PC-3 (cell line): ENCODE measurements at regions not wholly inside any gene's neighbourhood (a gene's known extent, or its start where the extent isn't known, plus 50 kb on each side); places are given as distances from the start of the nearest gene placed in this dataset.

Experiments used
- ATAC-seq: fragments of 200-7000 bp; cut with Tn5 transposase; 2 replicates; pipeline ENCODE4 v1.9.1; 2020; ENCODE audit warnings: mild to moderate bottlenecking, moderate library complexity
- BruUV-seq: library from RNA; stranded (reverse); fragments of 400-500 nt; replicated peaks from 2 replicates; lab custom pipeline; 2021; lab: Mats Ljungman, UMichigan
- CTCF ChIA-PET: fragments of 300-600 bp; sonication (Branson Sonifier 250); formaldehyde crosslinking; loops from one replicate; lab custom pipeline; 2022; ENCODE audit warnings: antibody characterized with exemption; lab: Charles Lee
- POLR2A ChIA-PET: fragments of 300-600 bp; sonication (Branson Sonifier 250); formaldehyde crosslinking; loops from one replicate; lab custom pipeline; 2022; ENCODE audit warnings: antibody characterized with exemption; ENCODE audit not compliant: unreplicated experiment; lab: Charles Lee
- DNase-seq: peaks from one replicate; pipeline ENCODE4 v3.0.0-alpha.2; 2015
- H2AFZ ChIP-seq: fragments of 300-600 bp; sonication (generic); 2 replicates; pipeline ENCODE4 v1.6.0; 2016; ENCODE audit warnings: antibody characterized with exemption, low read length
- H3F3A ChIP-seq: fragments of 300-600 bp; sonication (generic); one replicate; pipeline ENCODE4 v1.6.0; 2017; ENCODE audit warnings: antibody characterized with exemption, low read length, control low read depth, mild to moderate bottlenecking; ENCODE audit not compliant: unreplicated experiment
- H3K27ac ChIP-seq: fragments of 300-600 bp; sonication (generic); 2 replicates; pipeline ENCODE4 v1.5.1; 2016; ENCODE audit warnings: mild to moderate bottlenecking, low read length
- H3K27me3 ChIP-seq: fragments of 300-600 bp; sonication (generic); 2 replicates; pipeline ENCODE4 v1.6.1; 2016; ENCODE audit warnings: low read length, mixed read lengths
- H3K36me3 ChIP-seq: fragments of 300-600 bp; sonication (generic); 2 replicates; pipeline ENCODE4 v1.6.1; 2016; ENCODE audit warnings: low read depth, mixed run types, low read length, mixed read lengths
- H3K4me1 ChIP-seq: fragments of 300-600 bp; sonication (generic); 2 replicates; pipeline ENCODE4 v1.5.1; 2016; ENCODE audit warnings: low read length; ENCODE audit not compliant: insufficient read depth
- H3K4me2 ChIP-seq: fragments of 300-600 bp; sonication (generic); 2 replicates; pipeline ENCODE4 v1.6.0; 2016; ENCODE audit warnings: low read length
- H3K4me3 ChIP-seq: fragments of 300-600 bp; sonication (generic); 2 replicates; pipeline ENCODE4 v1.5.1; 2016; ENCODE audit warnings: mild to moderate bottlenecking, low read length, mixed read lengths
- H3K79me2 ChIP-seq: fragments of 300-600 bp; sonication (generic); 2 replicates; pipeline ENCODE4 v1.6.1; 2017; ENCODE audit warnings: low read length, mixed read lengths
- H3K9ac ChIP-seq: fragments of 300-600 bp; sonication (generic); 2 replicates; pipeline ENCODE4 v1.6.0; 2016; ENCODE audit warnings: mild to moderate bottlenecking, low read length
- H3K9me2 ChIP-seq: fragments of 300-600 bp; sonication (generic); replicated peaks from 2 replicates; pipeline ENCODE4 v1.6.1; 2016; ENCODE audit warnings: mixed run types, low read length, mixed read lengths
- H3K9me3 ChIP-seq: fragments of 300-600 bp; sonication (generic); 2 replicates; pipeline ENCODE4 v1.6.1; 2016; ENCODE audit warnings: low read length, mixed read lengths
- H4K20me1 ChIP-seq: fragments of 300-600 bp; sonication (generic); 2 replicates; pipeline ENCODE4 v1.6.1; 2016; ENCODE audit warnings: low read length, mixed read lengths
- CTCF ChIP-seq: fragments of 300-600 bp; sonication (generic); conservative IDR thresholded peaks from 2 replicates; pipeline ENCODE4 v1.5.1; 2017; ENCODE audit warnings: antibody characterized with exemption, low read depth, mild to moderate bottlenecking, low read length
- EZH2 ChIP-seq: fragments of 300-600 bp; sonication (generic); IDR thresholded peaks from one replicate; pipeline ENCODE4 v1.6.1; 2017; ENCODE audit warnings: antibody characterized with exemption, mild to moderate bottlenecking, low read length; ENCODE audit not compliant: unreplicated experiment
- EZH2phosphoT487 ChIP-seq: fragments of 300-600 bp; sonication (generic); IDR thresholded peaks from 2 replicates; pipeline ENCODE4 v1.6.1; 2018; ENCODE audit warnings: mild to moderate bottlenecking, antibody characterized with exemption, low read length, borderline replicate concordance
- intact Hi-C: fragments of 100-400 bp; cut with micrococcal nuclease; formaldehyde crosslinking; loops from 2 replicates; pipeline ENCODE4 v1.9.0; 2023

DNA sequence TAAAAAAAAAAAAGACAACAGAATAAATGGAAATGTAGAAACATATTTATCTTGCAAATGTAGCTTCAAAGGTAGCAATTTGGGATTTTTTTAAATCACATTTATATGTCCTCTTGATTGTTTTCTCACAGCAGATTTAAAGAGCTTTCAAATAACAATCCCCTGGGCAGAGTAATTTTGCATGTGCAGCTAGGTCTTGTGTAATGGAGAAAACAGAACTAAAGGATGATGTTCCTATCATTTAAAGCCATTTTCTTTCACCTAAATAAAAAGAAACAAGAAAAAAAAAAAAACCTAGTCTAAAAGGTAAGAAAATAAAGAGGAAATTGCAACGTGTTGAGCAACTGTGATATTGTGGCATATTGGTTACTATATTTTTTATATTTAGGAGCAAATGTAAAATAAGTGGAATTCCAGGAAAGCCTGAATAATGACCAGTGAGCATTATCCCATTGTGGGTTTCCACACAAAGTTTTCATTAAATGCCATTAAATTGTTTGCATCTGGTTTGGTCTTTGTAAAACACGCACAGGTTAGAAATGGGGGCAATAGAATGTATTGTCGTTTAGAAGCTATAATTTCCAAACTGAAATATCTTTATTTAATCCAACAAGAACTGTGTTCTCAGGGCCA lies 215.6 kb downstream of the SLC6A15 start:
- Histone ChIP-seq H3K27ac (no peak overlapping the region), H3K4me3 (no peak overlapping the region), H3K9me2 (no peaks in the 10 kb centered on the region), H3K9ac (no peak overlapping the region), H3K4me2 (no peak overlapping the region), H2AFZ (no peak overlapping the region), H3K9me3 (no peaks in the 10 kb centered on the region), H3F3A (no peaks in the 10 kb centered on the region), H4K20me1 (no peaks in the 10 kb centered on the region), H3K79me2 (no peaks in the 10 kb centered on the region), H3K4me1 (peaks cover 6% of the 10 kb centered on the region), H3K27me3 (no peaks in the 10 kb centered on the region), H3K36me3 (no peaks in the 10 kb centered on the region)
- intact Hi-C loops, result no loop called here
- DNase-seq (no peak), ATAC-seq (no peak)
- no TSS peak for BruUV-seq
- ChIA-PET CTCF (no interaction called here), POLR2A (no interaction called here)
- TF ChIP-seq EZH2 (no peak), EZH2phosphoT487 (no peak), CTCF (no peak)

DNA sequence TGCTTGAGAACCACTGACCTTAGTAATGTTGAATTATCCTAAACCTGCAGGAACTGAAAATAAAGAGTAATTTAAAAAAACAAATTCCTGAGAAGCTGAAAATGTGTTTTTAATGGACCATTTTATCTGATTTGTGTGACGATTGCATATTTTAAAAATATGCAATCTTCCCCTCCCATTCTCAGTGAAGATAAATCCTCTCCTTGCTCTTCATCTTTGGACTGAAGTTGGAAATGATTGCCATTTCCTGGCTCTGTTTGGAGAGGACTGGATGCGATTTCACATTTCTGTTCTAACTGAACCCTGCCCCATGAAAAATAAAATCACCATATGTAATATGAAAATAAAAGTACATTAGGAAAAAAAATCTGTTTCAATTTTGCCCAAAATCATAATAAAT lies 216.3 kb downstream of the SLC6A15 start:
- intact Hi-C loops, result no loop called here
- H3K27ac ChIP-seq, result no peak overlapping the region
- no peaks in the 10 kb centered on the region for H3K9me3 ChIP-seq
- ATAC-seq (no peak), DNase-seq (no peak)
- no peaks in the 10 kb centered on the region for H3K4me1 ChIP-seq
- H3K9ac ChIP-seq, result no peak overlapping the region
- no peaks in the 10 kb centered on the region for H4K20me1 ChIP-seq
- TF ChIP-seq EZH2phosphoT487, result no peak
- TF ChIP-seq CTCF, result no peak
- no peaks in the 10 kb centered on the region for H3K36me3 ChIP-seq
- H3K4me3 ChIP-seq, result no peak overlapping the region
- H3K27me3 ChIP-seq, result no peaks in the 10 kb centered on the region
- no peaks in the 10 kb centered on the region for H3K9me2 ChIP-seq
- H3K4me2 ChIP-seq, result no peak overlapping the region
- ChIA-PET POLR2A (no interaction called here), CTCF (no interaction called here)
- no TSS peak for BruUV-seq
- no peaks in the 10 kb centered on the region for H3F3A ChIP-seq
- no peak overlapping the region for H2AFZ ChIP-seq
- no peaks in the 10 kb centered on the region for H3K79me2 ChIP-seq

GRCh38 chr12:84694116-84694515 lies 218.5 kb downstream of the SLC6A15 start:
- intact Hi-C loops, result no loop called here
- no peak overlapping the region for H3K4me2 ChIP-seq
- BruUV-seq, result no TSS peak
- no peaks in the 10 kb centered on the region for H3K9me2 ChIP-seq
- no peaks in the 10 kb centered on the region for H3K9me3 ChIP-seq
- POLR2A ChIA-PET, result no interaction called here
- no peak overlapping the region for H3K4me3 ChIP-seq
- no peaks in the 10 kb centered on the region for H3K36me3 ChIP-seq
- CTCF ChIA-PET, result no interaction called here
- no peaks in the 10 kb centered on the region for H3K79me2 ChIP-seq
- H3K4me1 ChIP-seq, result no peaks in the 10 kb centered on the region
- no peaks in the 10 kb centered on the region for H3F3A ChIP-seq
- no peaks in the 10 kb centered on the region for H3K27me3 ChIP-seq
- TF ChIP-seq EZH2 (no peak), EZH2phosphoT487 (no peak), CTCF (no peak)
- DNase-seq (no peak), ATAC-seq (no peak)
- H2AFZ ChIP-seq, result no peak overlapping the region
- H3K27ac ChIP-seq, result no peak overlapping the region
- no peak overlapping the region for H3K9ac ChIP-seq
- no peaks in the 10 kb centered on the region for H4K20me1 ChIP-seq
